Testis (tissue), 2 donors: ENCODE measurements at regions not wholly inside any gene's neighbourhood (a gene's known extent, or its start where the extent isn't known, plus 50 kb on each side); places are given as distances from the start of the nearest gene placed in this dataset.

Source experiments
- DNase-seq: peaks from one replicate; pipeline ENCODE4 v3.0.0-alpha.2; 2019
- H3K27ac ChIP-seq, 2 donors: fragments of 200-600 bp; sonication (generic); one replicate each; pipeline ENCODE4 v1.5.1; 2019
- H3K27me3 ChIP-seq: fragments of 200-600 bp; sonication (generic); one replicate; pipeline ENCODE4 v1.5.1; 2019
- H3K36me3 ChIP-seq: fragments of 200-600 bp; sonication (generic); one replicate; pipeline ENCODE4 v1.5.1; 2017; ENCODE audit warnings: low read depth; ENCODE audit errors: missing control alignments
- H3K4me1 ChIP-seq: fragments of 200-600 bp; sonication (generic); one replicate; pipeline ENCODE4 v1.5.1; 2019
- H3K4me3 ChIP-seq, 2 donors: fragments of 200-600 bp; sonication (generic); one replicate each; pipeline ENCODE4 v1.5.1; 2017 to 2019
- H3K9me3 ChIP-seq: fragments of 200-600 bp; sonication (generic); one replicate; pipeline ENCODE4 v1.5.1; 2017
- CTCF ChIP-seq, 3 experiments: fragments of 450-650 bp in 2 of 3; fragments of 200-600 bp in 1 of 3; sonication (generic) in 1 of 3; IDR thresholded peaks; one replicate each; pipeline ENCODE4 v1.5.1; 2016 to 2019; ENCODE audit warnings: antibody characterized with exemption in 3 of 3, mild to moderate bottlenecking in 2 of 3, moderate library complexity in 1 of 3
- POLR2A ChIP-seq: fragments of 450-650 bp; IDR thresholded peaks from one replicate; pipeline ENCODE4 v1.6.1; 2017; ENCODE audit warnings: antibody characterized with exemption, mild to moderate bottlenecking, moderate library complexity
- WGBS, 2 donors: methylation state at CpG; one replicate each; pipeline ENCODE4 v1.1.5; 2018; 5-methylcytosine and 5-hydroxymethylcytosine counted together
- intact Hi-C: fragments of 100-400 bp; cut with DNase I; formaldehyde crosslinking; loops from one replicate; pipeline ENCODE4 v1.15.1; 2023; ENCODE audit warnings: low total_unique reads

- TF ChIP-seq CTCF (IDR thresholded peaks at IDR 0.05) (no peak), POLR2A (no peak)
- H3K36me3 ChIP-seq: no peaks in the 10 kb centered on the region
- no peaks in the 10 kb centered on the region for H3K9me3 ChIP-seq
- H3K4me3 ChIP-seq: no peak overlapping the region
- H3K27ac ChIP-seq: no peak overlapping the region
- no peaks in the 10 kb centered on the region for H3K27me3 ChIP-seq
- WGBS, 2 donors: 92 to 95% methylated on average over 4 of the region's 4 CpGs
- no peak for DNase-seq
- H3K4me1 ChIP-seq: peaks cover 14% of the 10 kb centered on the region
- intact Hi-C loops: no loop called here
Observed at GRCh38 chr15:95674031-95674430, 656.5 kb upstream of the NR2F2 start.

- 64 to 73% methylated on average over 3 of the region's 3 CpGs for WGBS, 2 donors
- no peak for DNase-seq
- intact Hi-C loops: no loop called here
- H3K9me3 ChIP-seq: no peaks in the 10 kb centered on the region
- no peak overlapping the region for H3K27ac ChIP-seq
- no peak overlapping the region for H3K4me3 ChIP-seq
- H3K36me3 ChIP-seq: no peaks in the 10 kb centered on the region
- H3K27me3 ChIP-seq: no peaks in the 10 kb centered on the region
- H3K4me1 ChIP-seq: peaks cover 25% of the 10 kb centered on the region
- no peak for TF ChIP-seq CTCF (IDR thresholded peaks at IDR 0.05)
- TF ChIP-seq POLR2A: no peak
Observed at GRCh38 chr15:95676500-95676899, 654.0 kb upstream of the NR2F2 start.

GRCh38 chr15:95679847-95680582, 650.5 kb upstream of the NR2F2 start:
- intact Hi-C loops: no loop called here
- Histone ChIP-seq H3K9me3 (no peaks in the 10 kb centered on the region), H3K4me1 (peaks cover 32% of the 10 kb centered on the region), H3K27me3 (no peaks in the 10 kb centered on the region), H3K36me3 (no peaks in the 10 kb centered on the region), H3K27ac (peak overlapping the region; percentile 56 to 78), H3K4me3 (no peak overlapping the region)
- TF ChIP-seq CTCF (IDR thresholded peaks at IDR 0.05): no peak
- no peak for TF ChIP-seq POLR2A
- no peak for DNase-seq
- 63 to 64% methylated on average over 6 of the region's 6 CpGs for WGBS, 2 donors

- DNase-seq: no peak
- no peaks in the 10 kb centered on the region for H3K9me3 ChIP-seq
- no peaks in the 10 kb centered on the region for H3K27me3 ChIP-seq
- peak overlapping the region; percentile 56 to 78 for H3K27ac ChIP-seq
- 42 to 77% methylated on average over 2 of the region's 2 CpGs for WGBS, 2 donors
- H3K36me3 ChIP-seq: no peaks in the 10 kb centered on the region
- intact Hi-C loops: no loop called here
- no peak for TF ChIP-seq POLR2A
- no peak for TF ChIP-seq CTCF (IDR thresholded peaks at IDR 0.05)
- peaks cover 32% of the 10 kb centered on the region for H3K4me1 ChIP-seq
- H3K4me3 ChIP-seq: no peak overlapping the region
Observed at GRCh38 chr15:95680728-95681127, 649.8 kb upstream of the NR2F2 start.
